A549 (cell line): ENCODE measurements at regions not wholly inside any gene's neighbourhood (a gene's known extent, or its start where the extent isn't known, plus 50 kb on each side); places are given as distances from the start of the nearest gene placed in this dataset.

ENCODE experiments used
- ATAC-seq, 2 experiments: fragments of 200-7000 bp in 1 of 2; fragments of >200 bp in 1 of 2; cut with Nextera tagmentation in 1 of 2; cut with Tn5 transposase in 1 of 2; 3 replicates each; pipeline versions ENCODE4 v1.8.0 to v1.9.1; 2018 to 2020; ENCODE audit warnings: mild to moderate bottlenecking in 1 of 2, moderate library complexity in 1 of 2
- CTCF ChIA-PET: fragments of 300-600 bp; sonication (Branson Sonifier 250); formaldehyde crosslinking; extraction: SDS; loops from one replicate; lab custom pipeline; 2021; ENCODE audit warnings: antibody characterized with exemption, inconsistent platforms; lab: Yijun Ruan, JAX
- POLR2A ChIA-PET: fragments of 350-600 bp; formaldehyde crosslinking; extraction: SDS; loops from one replicate; lab custom pipeline; 2021; ENCODE audit warnings: antibody characterized with exemption, inconsistent platforms; lab: Yijun Ruan, JAX
- DNase-seq, 2 experiments: peaks; one replicate each; pipeline versions ENCODE4 v3.0.0 to v3.0.0-alpha.2; 2011 to 2016; ENCODE audit warnings: low read depth in 1 of 2, low spot score in 1 of 2
- FAIRE-seq: peaks from 2 replicates; lab custom pipeline; 2011; peaks lifted over from hg19 to GRCh38; lab: Jason Lieb, UNC
- H3K27ac ChIP-seq, 2 experiments: fragments of >200 bp; sonication (Bioruptor Twin); formaldehyde crosslinking; 3 replicates each; pipeline ENCODE4 v1.5.1; 2016 to 2017
- H3K4me1 ChIP-seq: fragments of >200 bp; sonication (Bioruptor Twin); formaldehyde crosslinking; 3 replicates; pipeline ENCODE4 v1.6.1; 2016
- H3K4me2 ChIP-seq: fragments of >200 bp; sonication (Bioruptor Twin); formaldehyde crosslinking; 3 replicates; pipeline ENCODE4 v1.6.1; 2016
- H3K4me3 ChIP-seq: fragments of >200 bp; sonication (Bioruptor Twin); formaldehyde crosslinking; 3 replicates; pipeline ENCODE4 v1.5.1; 2016
- H3K9me3 ChIP-seq: fragments of >200 bp; sonication (Bioruptor Twin); formaldehyde crosslinking; 3 replicates; pipeline ENCODE4 v1.6.1; 2016
- BCL3 ChIP-seq: fragments of >200 bp; sonication (Bioruptor Twin); formaldehyde crosslinking; IDR thresholded peaks from 3 replicates; pipeline ENCODE4 v1.6.1; 2016
- BHLHE40 ChIP-seq: IDR thresholded peaks from 2 replicates; pipeline ENCODE4 v1.6.1; 2012; ENCODE audit warnings: low read depth, low read length, inconsistent platforms
- CBX2 ChIP-seq: fragments of 200-600 bp; sonication (generic); IDR thresholded peaks from 2 replicates; pipeline ENCODE4 v1.6.1; 2016; ENCODE audit warnings: low read depth, mild to moderate bottlenecking, borderline replicate concordance
- CHD2 ChIP-seq: fragments of 150-350 bp; IDR thresholded peaks from 2 replicates; pipeline ENCODE4 v1.6.1; 2014; ENCODE audit warnings: low read length; ENCODE audit not compliant: partially characterized antibody
- CHD4 ChIP-seq: fragments of 200-600 bp; sonication (generic); IDR thresholded peaks from 2 replicates; pipeline ENCODE4 v1.6.1; 2016; ENCODE audit warnings: antibody characterized with exemption, mild to moderate bottlenecking, borderline replicate concordance
- EHF ChIP-seq: fragments of 250-450 bp; sonication (Bioruptor Pico); IDR thresholded peaks from 2 replicates; pipeline ENCODE4 v1.5.0; 2020; ENCODE audit warnings: mild to moderate bottlenecking
- FOSB ChIP-seq: fragments of 250-450 bp; sonication (Bioruptor Pico); IDR thresholded peaks from 2 replicates; pipeline ENCODE4 v1.5.0; 2020; ENCODE audit warnings: mild to moderate bottlenecking, moderate library complexity
- FOSL2 ChIP-seq, 2 experiments: fragments of 450-650 bp in 1 of 2; fragments of >200 bp in 1 of 2; sonication (Bioruptor Twin) in 1 of 2; formaldehyde crosslinking; IDR thresholded peaks; 2 replicates each; pipeline versions ENCODE4 v1.5.0 to v1.6.1; 2016 to 2020; ENCODE audit warnings: mild to moderate bottlenecking in 1 of 2, moderate library complexity in 1 of 2
- FOXS1 ChIP-seq: fragments of 250-450 bp; sonication (Bioruptor Pico); IDR thresholded peaks from 2 replicates; pipeline ENCODE4 v1.5.0; 2020; ENCODE audit warnings: mild to moderate bottlenecking, moderate library complexity
- GATA3 ChIP-seq: IDR thresholded peaks from 2 replicates; pipeline ENCODE4 v1.6.1; 2012; ENCODE audit warnings: borderline replicate concordance
- HDAC2 ChIP-seq: fragments of 200-600 bp; sonication (generic); IDR thresholded peaks from 2 replicates; pipeline ENCODE4 v1.6.1; 2016
- HMGXB4 ChIP-seq: fragments of 250-450 bp; sonication (Bioruptor Pico); IDR thresholded peaks from 2 replicates; pipeline ENCODE4 v1.5.0; 2021; ENCODE audit warnings: mild to moderate bottlenecking, moderate library complexity, borderline replicate concordance
- HOXA7 ChIP-seq: fragments of 250-450 bp; sonication (Bioruptor Pico); IDR thresholded peaks from 2 replicates; pipeline ENCODE4 v1.5.0; 2020; ENCODE audit warnings: mild to moderate bottlenecking, moderate library complexity
- HOXB5 ChIP-seq: fragments of 250-450 bp; sonication (Bioruptor Pico); IDR thresholded peaks from 2 replicates; pipeline ENCODE4 v1.5.0; 2020; ENCODE audit warnings: mild to moderate bottlenecking, moderate library complexity
- JUNB ChIP-seq: fragments of >200 bp; sonication (Bioruptor Twin); formaldehyde crosslinking; IDR thresholded peaks from 2 replicates; pipeline ENCODE4 v1.6.1; 2016
- KDM5A ChIP-seq: fragments of 200-600 bp; sonication (generic); IDR thresholded peaks from 2 replicates; pipeline ENCODE4 v1.6.1; 2016; ENCODE audit warnings: antibody characterized with exemption, mild to moderate bottlenecking
- MAFK ChIP-seq: fragments of 450-650 bp; IDR thresholded peaks from 2 replicates; pipeline ENCODE4 v1.6.1; 2014; ENCODE audit not compliant: partially characterized antibody
- MAX ChIP-seq: IDR thresholded peaks from 2 replicates; pipeline ENCODE4 v1.6.1; 2012
- MYC ChIP-seq: IDR thresholded peaks from 2 replicates; pipeline ENCODE4 v1.6.1; 2012; ENCODE audit warnings: mild to moderate bottlenecking, inconsistent platforms, low read length, improper control_type of control experiment, borderline replicate concordance
- NPAS2 ChIP-seq: fragments of 250-450 bp; sonication (Bioruptor Pico); IDR thresholded peaks from 2 replicates; pipeline ENCODE4 v1.8.0; 2022; ENCODE audit warnings: mild to moderate bottlenecking, moderate library complexity, borderline replicate concordance
- NR3C1 ChIP-seq: fragments of >200 bp; sonication (Bioruptor Twin); formaldehyde crosslinking; IDR thresholded peaks from 3 replicates; pipeline ENCODE4 v1.6.1; 2017
- PBX3 ChIP-seq: IDR thresholded peaks from 2 replicates; pipeline ENCODE4 v1.6.1; 2012
- PHF8 ChIP-seq: fragments of 200-600 bp; sonication (generic); IDR thresholded peaks from 2 replicates; pipeline ENCODE4 v1.6.1; 2016; ENCODE audit warnings: low read depth, mild to moderate bottlenecking, antibody characterized with exemption, moderate library complexity, borderline replicate concordance
- POLR2A ChIP-seq: IDR thresholded peaks from 2 replicates; pipeline ENCODE4 v1.6.1; 2012; ENCODE audit warnings: mild to moderate bottlenecking, low read length
- RNF2 ChIP-seq: fragments of 200-600 bp; sonication (generic); IDR thresholded peaks from 2 replicates; pipeline ENCODE4 v1.6.1; 2016; ENCODE audit warnings: low read depth, mild to moderate bottlenecking, antibody characterized with exemption, moderate library complexity, borderline replicate concordance
- SREBF2 ChIP-seq: fragments of 450-650 bp; IDR thresholded peaks from 2 replicates; pipeline ENCODE4 v1.6.1; 2014; ENCODE audit warnings: mild to moderate bottlenecking, moderate library complexity
- ZC3H11A ChIP-seq: fragments of 450-650 bp; IDR thresholded peaks from 2 replicates; pipeline ENCODE4 v1.6.1; 2014; ENCODE audit warnings: antibody characterized with exemption, mild to moderate bottlenecking
- ZFP36 ChIP-seq: fragments of 450-650 bp; IDR thresholded peaks from 2 replicates; pipeline ENCODE4 v1.6.1; 2014; ENCODE audit warnings: borderline replicate concordance; ENCODE audit not compliant: partially characterized antibody
- ZNF302 ChIP-seq: fragments of 250-450 bp; sonication (Bioruptor Pico); IDR thresholded peaks from 2 replicates; pipeline ENCODE4 v1.9.0; 2021; ENCODE audit warnings: inconsistent platforms, mild to moderate bottlenecking, moderate library complexity
- ZSCAN20 ChIP-seq: fragments of 250-450 bp; sonication (Bioruptor Pico); IDR thresholded peaks from 2 replicates; pipeline ENCODE4 v1.8.0; 2022; ENCODE audit warnings: mild to moderate bottlenecking, moderate library complexity
- WGBS: methylation state at CpG from one replicate; pipeline ENCODE4 v1.1.6; 2017; ENCODE audit errors: missing lambda C conversion rate; 5-methylcytosine and 5-hydroxymethylcytosine counted together

- no peak for FAIRE-seq
- 20% methylated on average over 4 of the region's 4 CpGs for WGBS
- H3K4me3 ChIP-seq, result no peak overlapping the region
- TF ChIP-seq FOSL2 (IDR thresholded peaks at IDR 0.05) (no peak), FOSL2 (CRISPR knock-in tag; IDR thresholded peaks at IDR 0.05) (no peak), ZNF302 (CRISPR knock-in tag) (no peak), FOXS1 (CRISPR knock-in tag) (no peak), RNF2 (no peak), PHF8 (no peak), ZC3H11A (no peak), MAX (no peak), SREBF2 (no peak), HOXA7 (CRISPR knock-in tag) (no peak), POLR2A (no peak), ZSCAN20 (CRISPR knock-in tag) (no peak), PBX3 (no peak), HMGXB4 (CRISPR knock-in tag) (no peak), CHD2 (no peak), NR3C1 (no peak), BHLHE40 (no peak), HDAC2 (no peak)
- TF ChIP-seq, all 56 proteins: peak for 0
- no peak for ATAC-seq
- H3K4me2 ChIP-seq, result no peak overlapping the region
- H3K4me1 ChIP-seq, result no peaks in the 10 kb centered on the region
- no peak for DNase-seq
- ChIA-PET CTCF (no interaction called here), POLR2A (no interaction called here)
- H3K27ac ChIP-seq, result no peak overlapping the region
- H3K9me3 ChIP-seq, result no peaks in the 10 kb centered on the region
Measured at GRCh38 chr10:81306971-81307782, 567.8 kb upstream of the NRG3 start.

GRCh38 chr10:81309041-81309552 lies 565.9 kb upstream of the NRG3 start:
- H3K4me1 ChIP-seq, result no peaks in the 10 kb centered on the region
- FAIRE-seq (no peak), DNase-seq (no peak), ATAC-seq (no peak)
- no peak overlapping the region for H3K4me3 ChIP-seq
- POLR2A ChIA-PET, result no interaction called here
- 73% methylated on average over 3 of the region's 38 CpGs for WGBS
- no peaks in the 10 kb centered on the region for H3K9me3 ChIP-seq
- no peak overlapping the region for H3K27ac ChIP-seq
- CTCF ChIA-PET, result no interaction called here
- no peak overlapping the region for H3K4me2 ChIP-seq
- no peak for TF ChIP-seq MYC
- TF ChIP-seq HOXB5, result no peak
- no peak for TF ChIP-seq BCL3
- TF ChIP-seq MAFK, result no peak
- TF ChIP-seq GATA3, result no peak
- no peak for TF ChIP-seq HMGXB4 (CRISPR knock-in tag)
- TF ChIP-seq FOSB, result no peak
- TF ChIP-seq CBX2, result no peak
- no peak for TF ChIP-seq CHD2
- no peak for TF ChIP-seq ZFP36
- TF ChIP-seq KDM5A, result no peak
- no peak for TF ChIP-seq PBX3
- no peak for TF ChIP-seq NR3C1
- TF ChIP-seq CHD4, result no peak
- TF ChIP-seq JUNB, result no peak
- TF ChIP-seq NPAS2 (CRISPR knock-in tag), result no peak
- no peak for TF ChIP-seq EHF (CRISPR knock-in tag)
- TF ChIP-seq SREBF2, result no peak
